DMS153 treated with DMSO at 0.1 percent for 48 hours (cell line): ENCODE measurements at regions not wholly inside any gene's neighbourhood (a gene's known extent, or its start where the extent isn't known, plus 50 kb on each side); places are given as distances from the start of the nearest gene placed in this dataset.
"Not testable (repeated sequence)": the region's sequence is repeated elsewhere in the genome, so short reads cannot be mapped to it uniquely, and the experiment has no call there.

Experiments
- DNase-seq: peaks from one replicate; lab custom pipeline; 2025; ENCODE audit not compliant: unreplicated experiment; lab: John Stamatoyannopoulos, UW

DNA sequence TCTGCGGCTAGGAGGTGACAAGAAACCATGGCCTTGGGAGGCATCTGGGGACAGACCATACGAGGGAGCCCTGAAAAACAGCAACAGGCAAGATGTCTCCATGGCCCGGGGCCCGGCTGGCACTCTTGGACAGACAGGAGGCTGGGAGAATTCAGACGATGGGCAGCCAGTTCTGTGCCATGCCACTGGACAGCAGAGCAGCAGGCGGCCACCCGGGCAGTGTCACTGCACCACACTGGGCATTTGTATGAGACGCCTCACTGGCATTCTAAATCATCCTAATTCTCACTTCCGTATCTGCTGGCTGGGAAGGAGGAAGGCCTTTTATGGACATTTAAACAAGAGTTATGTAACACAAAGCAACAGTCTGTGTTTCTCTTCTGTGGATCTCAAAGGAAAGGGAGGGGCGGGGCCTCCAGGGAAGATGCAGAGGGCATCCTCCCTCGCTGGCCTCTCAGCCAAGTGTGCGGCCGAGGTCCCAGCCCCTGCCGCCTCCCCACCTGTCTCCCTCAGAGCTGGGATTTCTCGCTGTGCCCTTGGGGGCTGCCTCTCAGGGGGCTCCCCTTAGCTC lies 350.3 kb downstream of the SHANK2 start:
- no peak for DNase-seq

DNA sequence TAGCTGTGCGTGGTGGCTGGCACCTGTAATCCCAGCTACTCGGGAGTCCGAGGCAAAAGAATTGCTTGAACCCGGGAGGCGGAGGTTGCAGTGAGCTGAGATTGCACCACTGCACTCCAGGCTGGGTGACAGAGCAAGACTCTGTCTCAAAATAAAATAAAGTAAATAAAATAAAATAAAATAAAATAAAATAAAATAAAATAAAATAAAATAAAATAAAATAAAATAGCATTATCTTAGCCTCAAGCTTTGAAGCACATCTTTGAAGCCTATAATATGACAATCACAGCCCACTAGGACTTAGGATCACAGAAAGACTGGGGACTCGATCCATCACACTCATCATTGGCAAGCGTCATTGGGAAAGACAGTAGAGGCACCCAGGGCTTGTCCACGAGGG lies 349.1 kb downstream of the SHANK2 start:
- not testable (repeated sequence) for DNase-seq

DNA sequence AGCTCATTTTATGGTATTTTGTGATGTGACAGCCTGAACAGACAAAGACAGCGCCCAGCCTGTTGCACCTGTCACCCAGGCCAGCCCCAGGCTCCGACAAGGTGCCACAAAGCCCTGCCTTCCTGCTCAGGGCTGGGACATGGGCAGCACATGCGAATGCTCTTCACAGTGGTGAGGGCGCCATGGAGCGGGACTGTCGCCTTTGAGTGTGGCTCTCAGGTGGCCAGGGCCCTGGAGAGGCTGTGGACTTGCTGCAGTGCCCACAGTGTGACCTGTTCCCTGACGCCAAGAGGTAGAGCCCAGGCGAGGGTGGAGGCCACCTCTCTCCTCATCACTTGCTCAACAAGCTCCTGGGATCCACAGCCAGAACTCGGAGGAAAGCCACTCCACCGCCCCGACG lies 346.3 kb downstream of the SHANK2 start:
- DNase-seq = no peak

DNA sequence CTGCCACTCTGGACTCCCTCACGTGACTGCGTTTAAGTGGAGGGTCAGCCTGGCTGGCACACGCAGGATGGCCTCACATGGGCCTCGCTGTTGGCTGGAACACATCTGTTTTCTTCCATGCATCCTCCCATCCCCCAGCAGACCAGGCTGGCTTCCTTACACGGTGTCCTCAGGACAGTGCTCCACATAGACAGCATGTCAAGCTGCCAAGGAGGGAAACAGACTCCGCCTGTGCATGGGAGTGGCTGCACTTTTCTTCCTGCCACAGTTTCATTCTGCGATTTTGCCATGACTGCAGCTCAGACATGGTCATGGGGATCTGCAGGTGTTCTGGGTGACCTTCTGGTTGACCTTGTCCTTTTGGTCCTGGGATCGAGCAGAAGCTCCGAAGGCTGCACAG lies 344.2 kb downstream of the SHANK2 start:
- no peak for DNase-seq

DNA sequence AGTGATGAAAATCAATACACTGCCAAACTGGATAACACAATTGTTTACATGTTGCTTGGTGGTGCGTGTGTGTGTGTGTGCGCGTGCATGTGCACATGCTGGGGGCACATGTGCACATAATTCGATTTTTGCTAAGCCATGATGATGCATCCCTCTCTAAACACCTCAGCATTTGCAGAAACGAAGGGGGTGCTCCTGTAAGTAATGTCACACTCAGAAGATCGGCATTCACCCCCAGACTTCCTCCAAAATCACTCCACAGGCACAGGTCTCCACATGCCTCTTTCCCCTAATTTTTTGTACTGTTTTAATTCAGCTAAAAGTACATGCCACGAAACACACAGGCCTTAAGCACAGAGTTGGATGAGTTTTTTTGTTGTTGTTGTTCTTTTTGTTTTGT lies 341.5 kb downstream of the SHANK2 start:
- no peak for DNase-seq

DNA sequence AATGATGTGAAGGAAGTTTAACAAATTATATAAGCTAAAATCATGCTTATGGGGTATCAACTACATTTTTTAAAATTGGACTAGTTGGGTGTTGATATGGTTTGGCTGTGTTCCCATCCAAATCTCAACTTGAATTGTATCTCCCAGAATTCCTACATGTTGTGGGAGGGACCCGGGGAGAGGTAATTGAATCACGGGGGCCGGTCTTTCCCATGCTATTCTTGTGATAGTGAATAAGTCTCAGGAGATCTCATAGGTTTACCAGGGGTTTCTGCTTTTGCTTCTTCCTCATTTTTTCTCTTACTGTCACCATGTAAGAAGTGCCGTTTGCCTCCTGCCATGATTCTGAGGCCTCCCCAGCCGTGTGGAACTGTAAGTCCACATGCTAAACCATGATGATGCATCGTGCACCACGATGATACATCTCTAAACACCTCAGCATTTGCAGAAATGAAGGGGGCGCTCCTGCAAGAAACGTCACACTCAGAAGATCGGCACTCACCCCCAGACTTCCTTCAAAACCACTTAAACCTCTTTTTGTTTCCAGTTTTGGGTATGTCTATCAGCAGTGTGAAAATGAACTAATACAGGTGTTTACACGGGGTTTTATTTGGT lies 340.0 kb downstream of the SHANK2 start:
- no peak for DNase-seq

DNA sequence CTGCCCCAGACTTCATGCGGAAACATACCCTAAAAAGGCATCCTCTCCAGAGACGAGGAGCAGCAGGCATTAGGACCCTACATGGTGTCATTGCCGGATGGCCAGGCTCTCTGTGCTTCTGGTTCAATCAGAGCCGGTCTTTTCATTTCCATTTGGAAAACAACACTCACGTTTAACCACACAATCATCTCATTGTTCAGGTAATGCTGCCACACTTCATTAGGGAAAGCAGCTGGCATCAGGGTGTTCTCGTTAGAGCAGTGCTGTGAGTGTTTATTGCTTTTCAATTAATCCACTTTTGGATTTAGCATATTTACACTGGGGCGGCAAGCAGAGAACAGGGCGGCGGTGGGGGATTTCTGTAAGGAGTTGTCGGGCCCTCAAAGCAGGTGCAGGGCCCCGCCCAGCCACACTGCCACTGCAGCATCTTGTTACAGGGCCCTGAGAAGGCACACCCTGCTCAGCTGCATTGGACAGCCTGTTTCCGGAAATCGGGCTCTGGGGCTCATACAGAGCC lies 338.6 kb downstream of the SHANK2 start:
- DNase-seq = peak; percentile 98

DNA sequence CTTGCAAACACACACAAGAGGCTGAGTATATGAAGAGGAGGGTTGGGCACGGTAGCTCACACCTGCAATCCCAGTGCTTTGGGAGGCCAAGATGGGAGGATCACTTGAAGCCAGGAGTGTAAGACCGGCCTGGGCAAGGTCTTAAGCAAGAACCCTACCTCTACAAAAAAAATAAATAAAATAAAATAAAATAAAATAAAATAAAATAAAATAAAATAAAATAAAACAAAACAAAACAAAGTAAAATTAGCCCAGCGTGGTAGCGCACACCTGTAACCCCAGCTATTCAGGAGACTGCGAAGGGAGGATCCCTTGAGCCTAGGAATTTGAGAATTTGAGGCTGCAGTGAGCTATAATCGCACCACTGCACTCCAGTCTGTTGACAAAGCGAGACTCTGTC lies 337.9 kb downstream of the SHANK2 start:
- no peak for DNase-seq

DNA sequence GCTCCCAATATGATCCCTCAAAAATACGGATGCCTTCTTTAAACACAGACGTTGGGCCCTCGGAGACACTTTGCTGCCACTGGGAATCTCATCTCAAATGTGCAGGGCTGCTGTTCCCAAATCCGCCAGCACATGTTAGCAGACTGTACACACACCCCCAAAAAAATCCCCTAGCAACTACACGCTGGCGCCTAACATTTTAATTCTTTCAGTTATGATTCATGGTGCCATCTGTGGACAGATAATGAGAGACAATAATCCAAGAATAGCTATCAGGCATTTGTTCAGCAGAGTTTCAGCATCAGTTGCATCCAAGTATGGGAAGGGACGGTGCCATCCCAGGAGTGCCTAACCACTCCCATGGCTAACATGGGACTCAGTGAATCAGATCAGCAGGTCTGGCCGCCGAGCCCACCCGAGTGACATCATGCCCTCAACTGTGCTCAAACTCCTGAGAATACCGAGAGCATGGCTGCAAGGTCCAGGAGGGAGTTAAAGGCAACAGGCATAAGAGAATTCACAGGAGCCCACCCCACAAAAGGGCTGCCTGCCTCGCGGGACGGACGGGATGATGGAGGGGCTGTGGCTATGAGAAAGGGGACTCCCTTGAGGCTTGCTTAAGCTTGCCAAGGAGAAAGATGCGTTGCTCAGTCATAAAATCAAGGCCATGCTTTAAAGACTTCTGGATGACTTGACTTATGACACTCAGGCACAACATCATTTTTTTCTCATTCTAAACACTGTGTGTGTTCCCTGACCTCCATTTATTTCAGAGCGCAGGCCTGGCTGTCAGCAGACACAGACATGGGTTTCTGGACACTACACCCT lies 337.0 kb downstream of the SHANK2 start:
- DNase-seq = no peak

DNA sequence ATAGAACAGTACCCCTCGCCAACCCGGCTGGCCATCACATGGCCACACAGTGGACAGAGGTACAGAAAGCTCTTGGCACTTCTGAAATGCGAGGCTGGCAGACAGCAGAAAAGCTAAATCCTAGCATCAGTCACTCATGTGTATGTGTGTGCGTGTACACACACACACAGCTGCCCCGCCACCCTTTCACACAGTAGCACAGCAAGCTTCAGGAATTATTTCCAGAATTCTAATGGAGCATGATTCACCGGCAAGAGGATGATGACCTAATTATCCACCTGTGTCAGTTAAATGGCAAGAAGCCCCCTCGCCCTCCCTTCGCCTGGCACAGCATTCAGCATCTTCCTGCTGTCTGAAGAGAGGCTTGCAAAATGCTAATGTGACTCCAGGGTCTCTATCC lies 336.0 kb downstream of the SHANK2 start:
- DNase-seq = no peak

DNA sequence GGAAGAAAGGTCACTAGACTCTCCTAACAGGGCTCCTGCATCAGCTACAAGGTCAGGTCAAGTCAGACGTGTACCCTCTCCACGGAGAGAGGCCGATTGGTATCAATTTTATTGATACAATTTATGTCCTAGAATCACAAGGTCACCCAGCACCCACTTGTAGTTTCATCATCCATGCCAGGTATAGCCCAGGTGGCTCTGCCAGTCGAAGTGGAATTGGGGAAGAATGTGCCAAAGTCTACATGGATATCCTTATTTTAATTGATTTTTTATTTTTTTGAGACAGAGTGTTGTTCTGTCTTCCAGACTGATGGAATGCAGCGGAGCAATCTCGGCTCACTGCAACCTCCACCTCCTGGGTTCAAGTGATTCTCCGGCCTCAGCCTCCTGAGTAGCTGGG lies 334.1 kb downstream of the SHANK2 start:
- DNase-seq = no peak

DNA sequence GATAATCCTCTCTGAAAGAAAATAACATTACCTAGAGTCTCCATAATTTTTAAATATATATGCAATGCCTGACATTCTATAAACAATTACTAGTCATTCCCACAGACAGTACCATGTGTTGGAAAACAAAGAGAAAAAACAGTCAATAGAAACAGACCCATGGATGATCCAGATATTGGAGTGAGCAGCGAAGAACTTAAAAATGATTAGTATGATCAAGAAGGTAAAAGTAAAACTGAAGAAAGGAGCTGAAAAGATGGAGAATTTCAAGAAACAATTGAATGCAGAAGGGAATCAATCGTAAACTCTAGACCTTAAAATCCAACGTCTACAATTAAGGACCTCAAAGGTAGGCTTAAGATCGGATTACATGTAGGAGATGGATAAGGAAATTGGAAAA lies 330.6 kb downstream of the SHANK2 start:
- DNase-seq = no peak

DNA sequence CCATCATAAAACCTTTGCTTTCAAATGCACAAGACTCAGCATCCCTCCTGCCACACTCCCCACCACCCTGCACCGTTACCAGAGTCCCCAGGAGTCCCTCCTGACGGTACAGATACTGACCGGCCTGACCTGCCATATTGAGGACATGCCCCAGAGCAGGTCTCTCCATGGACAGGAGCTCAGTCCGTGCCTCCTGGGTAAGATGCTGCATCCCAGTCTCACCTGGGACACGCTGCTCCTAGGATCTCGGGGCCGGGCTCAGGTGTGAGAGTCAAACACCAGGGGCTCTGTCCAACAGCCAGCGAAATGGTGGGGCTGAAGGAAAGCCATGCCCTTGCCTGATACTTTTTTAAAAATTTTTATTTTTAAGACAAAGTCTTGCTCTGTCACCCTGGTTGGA lies 328.3 kb downstream of the SHANK2 start:
- no peak for DNase-seq

DNA sequence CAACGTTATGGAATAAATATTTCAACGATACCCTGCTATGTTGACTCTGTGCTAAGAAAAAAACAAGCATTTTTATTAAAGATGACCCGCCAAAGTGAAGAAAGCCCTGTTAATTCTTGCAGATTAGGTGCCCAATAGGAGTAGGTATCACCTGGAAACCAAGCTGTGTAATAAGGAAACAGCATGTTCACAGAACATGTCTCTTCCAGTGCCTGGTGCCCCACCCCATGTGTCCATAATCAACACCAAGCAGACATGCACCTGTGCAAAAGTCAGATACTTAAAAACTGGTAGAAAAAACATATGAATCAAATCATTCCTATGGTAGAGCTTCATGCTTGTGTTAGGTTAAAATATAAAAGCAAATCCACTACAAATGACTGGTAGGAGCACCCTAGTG lies 327.1 kb downstream of the SHANK2 start:
- DNase-seq = no peak

DNA sequence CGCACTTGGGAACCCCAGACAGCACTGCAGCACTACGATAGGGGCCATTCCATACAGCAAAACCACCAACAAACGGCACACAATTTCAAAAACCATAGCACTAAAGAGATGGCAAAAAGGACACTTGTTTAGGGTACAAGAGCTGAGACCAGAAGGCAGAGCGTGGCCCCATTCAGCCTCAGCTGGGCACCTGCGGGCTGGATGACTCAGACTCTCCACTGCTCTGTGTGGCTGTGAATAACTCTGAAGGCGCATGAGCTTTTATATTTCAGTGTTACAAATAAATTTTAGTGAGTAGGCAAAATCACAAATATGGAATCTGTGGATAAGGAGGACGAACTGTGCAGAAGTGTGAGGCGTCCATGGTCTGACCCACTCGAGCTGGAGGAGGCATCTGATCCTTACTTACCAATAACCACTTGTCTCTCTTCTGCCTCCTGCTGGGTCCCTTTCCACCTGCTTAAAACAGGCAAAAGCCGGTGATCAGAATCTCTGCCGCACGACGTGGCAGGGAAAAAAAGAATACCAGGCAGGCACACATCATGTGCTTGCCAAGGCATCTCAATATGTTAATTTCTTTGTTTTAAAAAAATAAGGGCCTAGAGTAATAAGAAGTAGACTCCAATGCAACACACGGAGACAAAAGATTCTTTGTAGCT lies 325.7 kb downstream of the SHANK2 start:
- DNase-seq = no peak

DNA sequence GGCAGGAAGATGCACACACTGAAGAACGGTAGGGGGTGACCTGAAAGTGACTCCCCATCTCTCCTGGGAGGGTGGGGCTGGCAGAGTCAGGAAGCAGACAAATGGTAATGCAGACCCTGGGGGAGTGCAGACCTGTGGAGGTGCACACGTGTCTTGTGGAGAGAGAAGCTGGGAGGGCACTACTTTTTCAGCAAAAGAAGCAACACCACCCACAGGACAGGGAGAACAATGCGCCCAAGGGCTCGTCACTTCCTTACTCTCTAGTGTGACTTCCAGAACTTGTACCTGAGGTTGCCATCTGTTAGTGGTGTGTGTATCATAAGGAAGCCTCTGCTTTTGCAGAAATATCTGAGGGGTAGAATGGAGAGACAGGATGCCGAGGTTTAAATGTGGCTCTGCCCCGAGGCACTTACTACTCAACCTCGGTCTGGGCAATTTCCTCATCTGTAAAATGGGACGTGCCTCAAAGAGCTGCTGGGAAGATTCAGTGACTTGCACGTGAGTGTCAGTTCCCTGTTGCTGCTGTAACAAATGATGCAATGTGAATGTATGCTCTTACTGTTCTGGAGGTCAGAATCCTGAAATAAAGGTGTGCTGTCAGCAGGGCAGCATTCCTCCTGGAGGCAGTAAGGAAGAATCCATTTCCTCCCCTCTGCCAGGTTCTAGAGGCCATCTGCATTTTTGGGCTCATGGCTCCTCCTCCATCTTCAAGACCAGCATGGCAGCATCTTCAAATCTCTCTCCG lies 323.4 kb downstream of the SHANK2 start:
- DNase-seq = no peak

DNA sequence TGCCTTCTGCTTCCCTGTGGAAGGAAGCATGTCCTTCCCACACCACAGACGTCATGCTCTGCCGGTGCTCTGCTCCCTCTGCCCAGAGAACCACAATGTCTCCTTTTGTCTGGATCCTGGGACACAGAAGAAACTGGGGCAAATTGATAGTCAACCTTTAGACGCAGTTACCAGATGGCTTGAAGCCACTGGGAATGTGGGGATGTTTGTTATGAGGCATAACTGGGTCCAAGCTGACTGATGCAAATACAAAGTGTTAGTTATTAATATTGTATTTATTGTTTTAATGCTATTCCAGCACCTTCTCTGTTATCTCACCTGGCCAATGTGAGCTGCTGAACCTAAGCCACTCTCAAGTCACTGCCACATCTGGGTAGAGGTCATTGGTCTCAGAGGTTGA lies 322.2 kb downstream of the SHANK2 start:
- DNase-seq = no peak

DNA sequence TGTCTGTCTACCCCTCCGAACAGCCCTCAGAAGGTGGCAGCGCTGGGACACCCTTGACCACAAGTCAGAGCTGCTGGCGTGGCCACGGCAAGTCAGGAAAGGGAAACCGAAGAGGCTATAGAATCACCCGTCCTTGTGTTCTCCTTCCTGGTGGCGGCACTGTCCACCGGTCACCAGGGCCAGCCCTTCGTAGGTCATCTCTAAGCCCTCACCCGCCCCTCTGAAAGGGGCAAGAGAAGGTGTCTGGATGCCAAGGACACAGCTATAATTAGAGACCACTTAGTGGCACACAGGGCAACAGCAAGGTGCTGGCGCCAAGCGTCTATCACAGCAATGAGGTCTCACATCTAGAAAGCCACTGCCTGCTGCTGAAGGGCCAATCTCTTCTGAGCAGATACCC lies 320.9 kb downstream of the SHANK2 start:
- DNase-seq = no peak

DNA sequence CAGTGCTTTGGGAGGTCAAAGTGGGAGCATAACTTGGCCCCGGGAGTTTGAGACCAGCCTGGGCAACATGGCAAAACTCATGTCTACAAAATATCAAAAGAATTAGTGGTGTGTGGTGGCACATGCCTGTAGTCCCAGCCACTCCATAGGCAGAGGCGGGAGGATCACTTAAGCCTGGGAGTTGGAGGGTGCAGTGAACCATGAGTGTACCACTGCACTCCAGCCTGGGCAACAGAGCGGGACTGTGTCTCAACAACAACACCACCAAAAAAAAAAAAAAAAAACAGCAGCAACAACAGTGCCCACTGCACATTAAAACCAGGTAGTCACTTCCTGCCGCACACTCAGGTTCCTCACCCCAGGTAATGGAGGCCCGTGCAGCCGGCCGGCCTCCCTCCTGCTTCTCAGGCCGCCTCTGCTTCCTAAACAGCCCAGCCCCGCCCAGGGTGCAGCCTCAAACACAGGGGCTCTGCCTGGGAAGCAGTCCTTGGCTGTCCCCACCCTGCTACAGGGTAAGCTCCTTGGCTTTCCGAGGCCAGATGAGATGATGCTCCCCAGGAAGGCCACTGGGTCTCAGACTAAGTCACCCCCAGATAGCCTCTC lies 318.3 kb downstream of the SHANK2 start:
- DNase-seq = no peak

DNA sequence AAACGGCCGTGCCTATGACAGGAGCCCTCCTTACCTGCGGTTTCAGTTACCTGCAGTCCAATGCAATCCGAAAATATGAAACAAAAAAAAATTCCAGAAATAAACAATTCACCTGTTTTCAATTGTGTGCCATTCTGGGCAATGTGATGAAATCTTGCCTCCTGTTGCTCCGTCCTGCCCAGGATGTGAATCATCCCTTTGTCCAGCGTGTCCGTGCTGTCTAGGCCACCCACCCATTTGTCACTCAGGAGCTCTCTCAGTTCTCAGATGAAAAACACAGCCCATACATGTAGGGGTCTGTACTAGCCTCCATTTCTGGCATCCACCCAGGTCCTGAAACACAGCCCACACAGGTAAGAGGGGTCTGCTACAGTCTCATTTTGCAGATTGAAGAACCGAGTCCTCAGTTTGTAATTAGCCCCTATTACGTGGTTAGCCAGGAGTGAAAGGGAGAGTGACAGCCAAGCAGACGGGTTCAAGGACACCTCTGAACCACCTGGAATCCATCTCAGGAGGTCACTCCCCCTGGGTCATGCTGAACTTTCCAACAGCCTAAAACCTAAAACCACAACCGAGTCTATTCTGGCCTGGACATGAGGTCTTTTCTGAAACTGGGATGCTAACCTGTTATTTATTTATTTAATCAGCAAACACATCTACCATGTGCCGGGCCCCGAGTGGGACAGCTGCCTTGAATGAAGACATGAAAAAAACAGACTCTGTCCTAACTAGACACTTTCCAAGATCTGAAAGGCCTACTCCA lies 317.2 kb downstream of the SHANK2 start:
- no peak for DNase-seq
